A549 (cell line): ENCODE measurements at regions not wholly inside any gene's neighbourhood (a gene's known extent, or its start where the extent isn't known, plus 50 kb on each side); places are given as distances from the start of the nearest gene placed in this dataset.

Source experiments
- ATAC-seq, 2 experiments: fragments of 200-7000 bp in 1 of 2; fragments of >200 bp in 1 of 2; cut with Nextera tagmentation in 1 of 2; cut with Tn5 transposase in 1 of 2; 3 replicates each; pipeline versions ENCODE4 v1.8.0 to v1.9.1; 2018 to 2020; ENCODE audit warnings: mild to moderate bottlenecking in 1 of 2, moderate library complexity in 1 of 2
- CTCF ChIA-PET: fragments of 300-600 bp; sonication (Branson Sonifier 250); formaldehyde crosslinking; extraction: SDS; loops from one replicate; lab custom pipeline; 2021; ENCODE audit warnings: antibody characterized with exemption, inconsistent platforms; lab: Yijun Ruan, JAX
- POLR2A ChIA-PET: fragments of 350-600 bp; formaldehyde crosslinking; extraction: SDS; loops from one replicate; lab custom pipeline; 2021; ENCODE audit warnings: antibody characterized with exemption, inconsistent platforms; lab: Yijun Ruan, JAX
- DNase-seq, 2 experiments: peaks; one replicate each; pipeline versions ENCODE4 v3.0.0 to v3.0.0-alpha.2; 2011 to 2016; ENCODE audit warnings: low read depth in 1 of 2, low spot score in 1 of 2
- FAIRE-seq: peaks from 2 replicates; lab custom pipeline; 2011; peaks lifted over from hg19 to GRCh38; lab: Jason Lieb, UNC
- H3K27ac ChIP-seq, 2 experiments: fragments of >200 bp; sonication (Bioruptor Twin); formaldehyde crosslinking; 3 replicates each; pipeline ENCODE4 v1.5.1; 2016 to 2017
- H3K4me1 ChIP-seq: fragments of >200 bp; sonication (Bioruptor Twin); formaldehyde crosslinking; 3 replicates; pipeline ENCODE4 v1.6.1; 2016
- H3K4me2 ChIP-seq: fragments of >200 bp; sonication (Bioruptor Twin); formaldehyde crosslinking; 3 replicates; pipeline ENCODE4 v1.6.1; 2016
- H3K4me3 ChIP-seq: fragments of >200 bp; sonication (Bioruptor Twin); formaldehyde crosslinking; 3 replicates; pipeline ENCODE4 v1.5.1; 2016
- H3K9me3 ChIP-seq: fragments of >200 bp; sonication (Bioruptor Twin); formaldehyde crosslinking; 3 replicates; pipeline ENCODE4 v1.6.1; 2016
- CEBPB ChIP-seq, 2 experiments: fragments of >200 bp in 1 of 2; sonication (Bioruptor Twin) in 1 of 2; formaldehyde crosslinking in 1 of 2; IDR thresholded peaks; 2 replicates each; pipeline ENCODE4 v1.6.1; 2012 to 2016
- CHD2 ChIP-seq: fragments of 150-350 bp; IDR thresholded peaks from 2 replicates; pipeline ENCODE4 v1.6.1; 2014; ENCODE audit warnings: low read length; ENCODE audit not compliant: partially characterized antibody
- CHD4 ChIP-seq: fragments of 200-600 bp; sonication (generic); IDR thresholded peaks from 2 replicates; pipeline ENCODE4 v1.6.1; 2016; ENCODE audit warnings: antibody characterized with exemption, mild to moderate bottlenecking, borderline replicate concordance
- EP300 ChIP-seq, 2 experiments: fragments of >200 bp; sonication (Bioruptor Twin); formaldehyde crosslinking; IDR thresholded peaks; 2 replicates in 1 of 2; 3 replicates in 1 of 2; pipeline ENCODE4 v1.6.1; 2016 to 2017
- GATA3 ChIP-seq: IDR thresholded peaks from 2 replicates; pipeline ENCODE4 v1.6.1; 2012; ENCODE audit warnings: borderline replicate concordance
- HOXB13 ChIP-seq: fragments of 250-450 bp; sonication (Bioruptor Pico); IDR thresholded peaks from 2 replicates; pipeline ENCODE4 v1.5.0; 2020; ENCODE audit warnings: low read depth, mild to moderate bottlenecking, moderate library complexity
- HOXB5 ChIP-seq: fragments of 250-450 bp; sonication (Bioruptor Pico); IDR thresholded peaks from 2 replicates; pipeline ENCODE4 v1.5.0; 2020; ENCODE audit warnings: mild to moderate bottlenecking, moderate library complexity
- JUNB ChIP-seq: fragments of >200 bp; sonication (Bioruptor Twin); formaldehyde crosslinking; IDR thresholded peaks from 2 replicates; pipeline ENCODE4 v1.6.1; 2016
- KDM5A ChIP-seq: fragments of 200-600 bp; sonication (generic); IDR thresholded peaks from 2 replicates; pipeline ENCODE4 v1.6.1; 2016; ENCODE audit warnings: antibody characterized with exemption, mild to moderate bottlenecking
- NR3C1 ChIP-seq: fragments of >200 bp; sonication (Bioruptor Twin); formaldehyde crosslinking; IDR thresholded peaks from 3 replicates; pipeline ENCODE4 v1.6.1; 2017
- POLR2AphosphoS2 ChIP-seq: conservative IDR thresholded peaks from 2 replicates; pipeline ENCODE4 v1.6.1; 2012; ENCODE audit warnings: low read length, improper control_type of control experiment, inconsistent platforms
- RFX5 ChIP-seq: fragments of 450-650 bp; IDR thresholded peaks from 2 replicates; pipeline ENCODE4 v1.7.1; 2014; ENCODE audit warnings: antibody characterized with exemption, mild to moderate bottlenecking, moderate library complexity
- RNF2 ChIP-seq: fragments of 200-600 bp; sonication (generic); IDR thresholded peaks from 2 replicates; pipeline ENCODE4 v1.6.1; 2016; ENCODE audit warnings: low read depth, mild to moderate bottlenecking, antibody characterized with exemption, moderate library complexity, borderline replicate concordance
- SMC3 ChIP-seq: fragments of >200 bp; sonication (Bioruptor Twin); formaldehyde crosslinking; IDR thresholded peaks from 3 replicates; pipeline ENCODE4 v1.6.1; 2018; ENCODE audit warnings: inconsistent platforms
- TFCP2L1 ChIP-seq: fragments of 250-450 bp; sonication (Bioruptor Pico); IDR thresholded peaks from 2 replicates; pipeline ENCODE4 v1.5.0; 2021; ENCODE audit warnings: mild to moderate bottlenecking
- WGBS: methylation state at CpG from one replicate; pipeline ENCODE4 v1.1.6; 2017; ENCODE audit errors: missing lambda C conversion rate; 5-methylcytosine and 5-hydroxymethylcytosine counted together
- TF ChIP-seq, protein P1 (sequence below): fragments of 150-350 bp; IDR thresholded peaks from 2 replicates; pipeline ENCODE4 v1.6.1; 2014; ENCODE audit warnings: low read depth, mild to moderate bottlenecking, low read length
- TF ChIP-seq, protein P2 (sequence below): fragments of 450-650 bp; IDR thresholded peaks from 2 replicates; pipeline ENCODE4 v1.6.1; 2014; ENCODE audit warnings: antibody characterized with exemption
- TF ChIP-seq, protein P3 (sequence below): IDR thresholded peaks from 2 replicates; pipeline ENCODE4 v1.6.1; 2012
- TF ChIP-seq, protein P4 (sequence below): fragments of 250-450 bp; sonication (Bioruptor Pico); IDR thresholded peaks from 2 replicates; pipeline ENCODE4 v1.5.0; 2021; ENCODE audit warnings: mild to moderate bottlenecking, moderate library complexity, borderline replicate concordance
- TF ChIP-seq, protein P5 (sequence below): fragments of >200 bp; sonication (Bioruptor Twin); formaldehyde crosslinking; IDR thresholded peaks from 3 replicates; pipeline ENCODE4 v1.6.1; 2016
- TF ChIP-seq, protein P6 (sequence below): IDR thresholded peaks from 2 replicates; pipeline ENCODE4 v1.6.1; 2012; ENCODE audit warnings: low read depth, borderline replicate concordance
- TF ChIP-seq, protein P7 (sequence below): fragments of 200-600 bp; sonication (generic); IDR thresholded peaks from 2 replicates; pipeline ENCODE4 v1.6.1; 2016; ENCODE audit warnings: antibody characterized with exemption, mild to moderate bottlenecking, moderate library complexity

DNA sequence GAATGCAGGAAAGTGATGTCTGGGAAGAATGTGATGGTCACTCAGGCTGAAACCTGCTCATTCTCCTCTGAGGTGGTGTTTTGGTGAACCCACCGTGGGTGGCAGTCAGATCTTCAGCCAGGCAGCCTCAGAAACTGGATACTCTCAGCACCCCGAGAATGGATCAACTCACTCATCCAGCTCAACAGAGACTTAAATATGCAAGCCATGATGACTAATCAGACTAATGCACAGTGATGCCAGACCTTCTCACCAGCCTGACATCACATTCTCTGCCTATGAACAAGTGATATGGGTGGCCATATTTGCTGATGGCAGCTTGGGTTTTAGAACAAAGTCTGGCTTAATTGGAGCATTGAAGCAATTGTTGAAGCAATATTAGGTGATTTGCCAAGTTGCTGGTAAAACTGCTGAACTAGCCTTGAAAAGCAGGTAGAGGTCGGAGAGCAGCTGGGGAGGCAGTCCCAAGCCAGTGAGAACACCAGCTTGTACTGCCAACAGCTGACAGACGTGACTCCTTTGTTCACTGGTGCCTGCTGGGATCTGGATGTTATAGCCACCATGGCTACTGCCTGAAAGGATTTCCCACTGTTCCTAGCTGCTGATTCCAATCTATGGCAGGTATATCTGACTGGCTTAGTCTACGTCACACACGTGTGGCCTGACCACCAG lies 608.1 kb downstream of the MID1IP1 start:
- 53% methylated on average over 4 of the region's 6 CpGs for WGBS
- TF ChIP-seq, protein P1, sequence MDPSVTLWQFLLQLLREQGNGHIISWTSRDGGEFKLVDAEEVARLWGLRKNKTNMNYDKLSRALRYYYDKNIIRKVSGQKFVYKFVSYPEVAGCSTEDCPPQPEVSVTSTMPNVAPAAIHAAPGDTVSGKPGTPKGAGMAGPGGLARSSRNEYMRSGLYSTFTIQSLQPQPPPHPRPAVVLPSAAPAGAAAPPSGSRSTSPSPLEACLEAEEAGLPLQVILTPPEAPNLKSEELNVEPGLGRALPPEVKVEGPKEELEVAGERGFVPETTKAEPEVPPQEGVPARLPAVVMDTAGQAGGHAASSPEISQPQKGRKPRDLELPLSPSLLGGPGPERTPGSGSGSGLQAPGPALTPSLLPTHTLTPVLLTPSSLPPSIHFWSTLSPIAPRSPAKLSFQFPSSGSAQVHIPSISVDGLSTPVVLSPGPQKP = no peak
- TF ChIP-seq, protein P2, sequence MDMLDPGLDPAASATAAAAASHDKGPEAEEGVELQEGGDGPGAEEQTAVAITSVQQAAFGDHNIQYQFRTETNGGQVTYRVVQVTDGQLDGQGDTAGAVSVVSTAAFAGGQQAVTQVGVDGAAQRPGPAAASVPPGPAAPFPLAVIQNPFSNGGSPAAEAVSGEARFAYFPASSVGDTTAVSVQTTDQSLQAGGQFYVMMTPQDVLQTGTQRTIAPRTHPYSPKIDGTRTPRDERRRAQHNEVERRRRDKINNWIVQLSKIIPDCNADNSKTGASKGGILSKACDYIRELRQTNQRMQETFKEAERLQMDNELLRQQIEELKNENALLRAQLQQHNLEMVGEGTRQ = no peak
- TF ChIP-seq, protein P3, sequence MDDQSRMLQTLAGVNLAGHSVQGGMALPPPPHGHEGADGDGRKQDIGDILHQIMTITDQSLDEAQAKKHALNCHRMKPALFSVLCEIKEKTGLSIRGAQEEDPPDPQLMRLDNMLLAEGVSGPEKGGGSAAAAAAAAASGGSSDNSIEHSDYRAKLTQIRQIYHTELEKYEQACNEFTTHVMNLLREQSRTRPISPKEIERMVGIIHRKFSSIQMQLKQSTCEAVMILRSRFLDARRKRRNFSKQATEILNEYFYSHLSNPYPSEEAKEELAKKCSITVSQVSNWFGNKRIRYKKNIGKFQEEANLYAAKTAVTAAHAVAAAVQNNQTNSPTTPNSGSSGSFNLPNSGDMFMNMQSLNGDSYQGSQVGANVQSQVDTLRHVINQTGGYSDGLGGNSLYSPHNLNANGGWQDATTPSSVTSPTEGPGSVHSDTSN = no peak
- peak; percentile 23 for FAIRE-seq
- ChIA-PET POLR2A (no interaction called here), CTCF (no interaction called here)
- H3K4me3 ChIP-seq = no peak overlapping the region
- ATAC-seq = no peak
- no peaks in the 10 kb centered on the region for H3K9me3 ChIP-seq
- DNase-seq = no peak
- no peak overlapping the region for H3K4me2 ChIP-seq
- H3K27ac ChIP-seq = no peak overlapping the region
- no peaks in the 10 kb centered on the region for H3K4me1 ChIP-seq

DNA sequence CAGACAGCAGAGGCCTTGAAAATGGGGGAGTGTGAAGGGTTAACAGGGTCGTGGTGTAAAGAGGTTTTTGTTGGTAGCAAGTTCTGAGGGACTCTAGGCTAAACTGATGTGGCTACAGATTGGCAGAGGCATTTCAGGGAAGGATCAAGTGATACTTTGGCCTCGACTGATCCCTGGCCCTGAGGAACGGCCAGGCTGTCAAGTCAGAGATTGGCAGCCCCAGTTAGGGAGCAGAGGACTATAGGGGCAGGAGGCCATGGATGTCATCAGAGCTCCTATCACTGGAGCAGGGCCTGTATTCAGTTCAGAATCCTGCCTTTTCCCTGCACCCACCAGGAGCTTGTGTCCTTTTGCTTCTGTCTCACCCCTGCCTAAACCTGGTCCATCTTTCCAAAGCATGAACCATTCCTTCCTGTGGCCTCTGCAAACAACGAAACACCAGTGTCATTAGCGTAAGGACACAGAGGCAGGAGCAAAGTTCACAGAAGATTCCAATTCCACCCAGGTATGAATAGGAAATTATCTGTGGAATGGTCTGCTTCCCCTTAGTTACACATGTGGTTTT lies 613.1 kb downstream of the MID1IP1 start:
- Histone ChIP-seq H3K27ac (no peak overlapping the region), H3K9me3 (no peaks in the 10 kb centered on the region), H3K4me2 (no peak overlapping the region), H3K4me3 (no peak overlapping the region), H3K4me1 (no peaks in the 10 kb centered on the region)
- ChIA-PET POLR2A (no interaction called here), CTCF (no interaction called here)
- TF ChIP-seq HOXB5 (CRISPR knock-in tag) = no peak
- no peak for TF ChIP-seq CHD2
- TF ChIP-seq KDM5A = no peak
- TF ChIP-seq TFCP2L1 = no peak
- no peak for TF ChIP-seq POLR2AphosphoS2
- no peak for TF ChIP-seq RFX5
- TF ChIP-seq NR3C1 = no peak
- no peak for TF ChIP-seq JUNB
- no peak for TF ChIP-seq CHD4
- no peak for TF ChIP-seq SMC3
- TF ChIP-seq CEBPB (IDR thresholded peaks at IDR 0.05) = no peak
- TF ChIP-seq, protein P4, sequence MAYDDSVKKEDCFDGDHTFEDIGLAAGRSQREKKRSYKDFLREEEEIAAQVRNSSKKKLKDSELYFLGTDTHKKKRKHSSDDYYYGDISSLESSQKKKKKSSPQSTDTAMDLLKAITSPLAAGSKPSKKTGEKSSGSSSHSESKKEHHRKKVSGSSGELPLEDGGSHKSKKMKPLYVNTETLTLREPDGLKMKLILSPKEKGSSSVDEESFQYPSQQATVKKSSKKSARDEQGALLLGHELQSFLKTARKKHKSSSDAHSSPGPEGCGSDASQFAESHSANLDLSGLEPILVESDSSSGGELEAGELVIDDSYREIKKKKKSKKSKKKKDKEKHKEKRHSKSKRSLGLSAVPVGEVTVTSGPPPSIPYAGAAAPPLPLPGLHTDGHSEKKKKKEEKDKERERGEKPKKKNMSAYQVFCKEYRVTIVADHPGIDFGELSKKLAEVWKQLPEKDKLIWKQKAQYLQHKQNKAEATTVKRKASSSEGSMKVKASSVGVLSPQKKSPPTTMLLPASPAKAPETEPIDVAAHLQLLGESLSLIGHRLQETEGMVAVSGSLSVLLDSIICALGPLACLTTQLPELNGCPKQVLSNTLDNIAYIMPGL = no peak
- TF ChIP-seq, protein P5, sequence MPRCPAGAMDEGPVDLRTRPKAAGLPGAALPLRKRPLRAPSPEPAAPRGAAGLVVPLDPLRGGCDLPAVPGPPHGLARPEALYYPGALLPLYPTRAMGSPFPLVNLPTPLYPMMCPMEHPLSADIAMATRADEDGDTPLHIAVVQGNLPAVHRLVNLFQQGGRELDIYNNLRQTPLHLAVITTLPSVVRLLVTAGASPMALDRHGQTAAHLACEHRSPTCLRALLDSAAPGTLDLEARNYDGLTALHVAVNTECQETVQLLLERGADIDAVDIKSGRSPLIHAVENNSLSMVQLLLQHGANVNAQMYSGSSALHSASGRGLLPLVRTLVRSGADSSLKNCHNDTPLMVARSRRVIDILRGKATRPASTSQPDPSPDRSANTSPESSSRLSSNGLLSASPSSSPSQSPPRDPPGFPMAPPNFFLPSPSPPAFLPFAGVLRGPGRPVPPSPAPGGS = no peak
- TF ChIP-seq RNF2 = no peak
- TF ChIP-seq, protein P6, sequence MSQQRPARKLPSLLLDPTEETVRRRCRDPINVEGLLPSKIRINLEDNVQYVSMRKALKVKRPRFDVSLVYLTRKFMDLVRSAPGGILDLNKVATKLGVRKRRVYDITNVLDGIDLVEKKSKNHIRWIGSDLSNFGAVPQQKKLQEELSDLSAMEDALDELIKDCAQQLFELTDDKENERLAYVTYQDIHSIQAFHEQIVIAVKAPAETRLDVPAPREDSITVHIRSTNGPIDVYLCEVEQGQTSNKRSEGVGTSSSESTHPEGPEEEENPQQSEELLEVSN = no peak
- no peak for TF ChIP-seq EP300 (IDR thresholded peaks at IDR 0.05)
- TF ChIP-seq, protein P7, sequence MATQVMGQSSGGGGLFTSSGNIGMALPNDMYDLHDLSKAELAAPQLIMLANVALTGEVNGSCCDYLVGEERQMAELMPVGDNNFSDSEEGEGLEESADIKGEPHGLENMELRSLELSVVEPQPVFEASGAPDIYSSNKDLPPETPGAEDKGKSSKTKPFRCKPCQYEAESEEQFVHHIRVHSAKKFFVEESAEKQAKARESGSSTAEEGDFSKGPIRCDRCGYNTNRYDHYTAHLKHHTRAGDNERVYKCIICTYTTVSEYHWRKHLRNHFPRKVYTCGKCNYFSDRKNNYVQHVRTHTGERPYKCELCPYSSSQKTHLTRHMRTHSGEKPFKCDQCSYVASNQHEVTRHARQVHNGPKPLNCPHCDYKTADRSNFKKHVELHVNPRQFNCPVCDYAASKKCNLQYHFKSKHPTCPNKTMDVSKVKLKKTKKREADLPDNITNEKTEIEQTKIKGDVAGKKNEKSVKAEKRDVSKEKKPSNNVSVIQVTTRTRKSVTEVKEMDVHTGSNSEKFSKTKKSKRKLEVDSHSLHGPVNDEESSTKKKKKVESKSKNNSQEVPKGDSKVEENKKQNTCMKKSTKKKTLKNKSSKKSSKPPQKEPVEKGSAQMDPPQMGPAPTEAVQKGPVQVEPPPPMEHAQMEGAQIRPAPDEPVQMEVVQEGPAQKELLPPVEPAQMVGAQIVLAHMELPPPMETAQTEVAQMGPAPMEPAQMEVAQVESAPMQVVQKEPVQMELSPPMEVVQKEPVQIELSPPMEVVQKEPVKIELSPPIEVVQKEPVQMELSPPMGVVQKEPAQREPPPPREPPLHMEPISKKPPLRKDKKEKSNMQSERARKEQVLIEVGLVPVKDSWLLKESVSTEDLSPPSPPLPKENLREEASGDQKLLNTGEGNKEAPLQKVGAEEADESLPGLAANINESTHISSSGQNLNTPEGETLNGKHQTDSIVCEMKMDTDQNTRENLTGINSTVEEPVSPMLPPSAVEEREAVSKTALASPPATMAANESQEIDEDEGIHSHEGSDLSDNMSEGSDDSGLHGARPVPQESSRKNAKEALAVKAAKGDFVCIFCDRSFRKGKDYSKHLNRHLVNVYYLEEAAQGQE = no peak
- no peak for TF ChIP-seq GATA3
- TF ChIP-seq, protein P3 = no peak
- TF ChIP-seq HOXB13 = no peak
- WGBS = 32% methylated on average over 4 of the region's 5 CpGs
- DNase-seq (no peak), ATAC-seq (no peak), FAIRE-seq (no peak)
